ENCODE measurements at regions not wholly inside any gene's neighbourhood (a gene's known extent, or its start where the extent isn't known, plus 50 kb on each side); places are given as distances from the start of the nearest gene placed in this dataset.

DNA sequence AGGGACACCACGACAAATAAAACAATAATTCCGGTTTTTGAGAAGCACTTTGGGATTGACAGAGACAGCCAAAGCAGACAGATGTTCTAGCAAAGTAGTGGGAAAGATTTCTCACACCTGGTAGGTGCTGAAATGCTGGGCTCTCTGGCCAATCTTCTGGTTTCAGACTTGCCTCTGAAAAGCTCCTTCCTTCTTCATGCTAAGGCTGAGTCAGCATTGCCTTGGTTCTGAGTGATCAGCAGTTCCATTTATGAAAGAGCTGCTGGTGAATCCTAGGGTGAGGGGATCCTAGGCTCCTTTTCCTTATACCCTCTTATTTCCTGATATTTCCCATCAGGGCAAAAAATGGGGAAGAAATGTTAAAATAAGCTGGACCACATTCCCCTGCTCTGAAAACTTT, 268.7 kb upstream of the SALL1 start:
- TF ChIP-seq EZH2 (conservative IDR thresholded peaks at IDR 0.05; ENCODE audit: low read depth, low read length) (no peak), POLR2AphosphoS5 (IDR thresholded peaks at IDR 0.05; ENCODE audit: low read depth, low read length) (no peak), ELF4 (CRISPR knock-in tag; IDR thresholded peaks at IDR 0.05; ENCODE audit: borderline replicate concordance) (no peak), SMAD9 (CRISPR knock-in tag; IDR thresholded peaks at IDR 0.05) (no peak), EP300 (IDR thresholded peaks at IDR 0.05; ENCODE audit: low read depth in 2 of 2, low read length in 2 of 2) (no peak), EP300 (CRISPR knock-in tag; IDR thresholded peaks at IDR 0.05; ENCODE audit: borderline replicate concordance) (no peak), SRF (IDR thresholded peaks at IDR 0.05; ENCODE audit: low read depth, low read length) (no peak), ZNF766 (CRISPR knock-in tag; IDR thresholded peaks at IDR 0.05; ENCODE audit: borderline replicate concordance) (no peak), SMAD1 (CRISPR knock-in tag; IDR thresholded peaks at IDR 0.05; ENCODE audit: borderline replicate concordance, low read depth) (no peak), ZNF121 (CRISPR knock-in tag; IDR thresholded peaks at IDR 0.05) (no peak), SMC3 (IDR thresholded peaks at IDR 0.05; ENCODE audit: low read length) (no peak)
- TF ChIP-seq, protein P1, sequence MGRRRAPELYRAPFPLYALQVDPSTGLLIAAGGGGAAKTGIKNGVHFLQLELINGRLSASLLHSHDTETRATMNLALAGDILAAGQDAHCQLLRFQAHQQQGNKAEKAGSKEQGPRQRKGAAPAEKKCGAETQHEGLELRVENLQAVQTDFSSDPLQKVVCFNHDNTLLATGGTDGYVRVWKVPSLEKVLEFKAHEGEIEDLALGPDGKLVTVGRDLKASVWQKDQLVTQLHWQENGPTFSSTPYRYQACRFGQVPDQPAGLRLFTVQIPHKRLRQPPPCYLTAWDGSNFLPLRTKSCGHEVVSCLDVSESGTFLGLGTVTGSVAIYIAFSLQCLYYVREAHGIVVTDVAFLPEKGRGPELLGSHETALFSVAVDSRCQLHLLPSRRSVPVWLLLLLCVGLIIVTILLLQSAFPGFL (CRISPR knock-in tag; IDR thresholded peaks at IDR 0.05) = no peak
- TF ChIP-seq, protein P2, sequence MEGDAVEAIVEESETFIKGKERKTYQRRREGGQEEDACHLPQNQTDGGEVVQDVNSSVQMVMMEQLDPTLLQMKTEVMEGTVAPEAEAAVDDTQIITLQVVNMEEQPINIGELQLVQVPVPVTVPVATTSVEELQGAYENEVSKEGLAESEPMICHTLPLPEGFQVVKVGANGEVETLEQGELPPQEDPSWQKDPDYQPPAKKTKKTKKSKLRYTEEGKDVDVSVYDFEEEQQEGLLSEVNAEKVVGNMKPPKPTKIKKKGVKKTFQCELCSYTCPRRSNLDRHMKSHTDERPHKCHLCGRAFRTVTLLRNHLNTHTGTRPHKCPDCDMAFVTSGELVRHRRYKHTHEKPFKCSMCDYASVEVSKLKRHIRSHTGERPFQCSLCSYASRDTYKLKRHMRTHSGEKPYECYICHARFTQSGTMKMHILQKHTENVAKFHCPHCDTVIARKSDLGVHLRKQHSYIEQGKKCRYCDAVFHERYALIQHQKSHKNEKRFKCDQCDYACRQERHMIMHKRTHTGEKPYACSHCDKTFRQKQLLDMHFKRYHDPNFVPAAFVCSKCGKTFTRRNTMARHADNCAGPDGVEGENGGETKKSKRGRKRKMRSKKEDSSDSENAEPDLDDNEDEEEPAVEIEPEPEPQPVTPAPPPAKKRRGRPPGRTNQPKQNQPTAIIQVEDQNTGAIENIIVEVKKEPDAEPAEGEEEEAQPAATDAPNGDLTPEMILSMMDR (CRISPR knock-in tag; IDR thresholded peaks at IDR 0.05) = no peak
- TF ChIP-seq, protein P3, sequence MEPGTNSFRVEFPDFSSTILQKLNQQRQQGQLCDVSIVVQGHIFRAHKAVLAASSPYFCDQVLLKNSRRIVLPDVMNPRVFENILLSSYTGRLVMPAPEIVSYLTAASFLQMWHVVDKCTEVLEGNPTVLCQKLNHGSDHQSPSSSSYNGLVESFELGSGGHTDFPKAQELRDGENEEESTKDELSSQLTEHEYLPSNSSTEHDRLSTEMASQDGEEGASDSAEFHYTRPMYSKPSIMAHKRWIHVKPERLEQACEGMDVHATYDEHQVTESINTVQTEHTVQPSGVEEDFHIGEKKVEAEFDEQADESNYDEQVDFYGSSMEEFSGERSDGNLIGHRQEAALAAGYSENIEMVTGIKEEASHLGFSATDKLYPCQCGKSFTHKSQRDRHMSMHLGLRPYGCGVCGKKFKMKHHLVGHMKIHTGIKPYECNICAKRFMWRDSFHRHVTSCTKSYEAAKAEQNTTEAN (CRISPR knock-in tag; conservative IDR thresholded peaks at IDR 0.05) = no peak
- TF ChIP-seq, protein P4, sequence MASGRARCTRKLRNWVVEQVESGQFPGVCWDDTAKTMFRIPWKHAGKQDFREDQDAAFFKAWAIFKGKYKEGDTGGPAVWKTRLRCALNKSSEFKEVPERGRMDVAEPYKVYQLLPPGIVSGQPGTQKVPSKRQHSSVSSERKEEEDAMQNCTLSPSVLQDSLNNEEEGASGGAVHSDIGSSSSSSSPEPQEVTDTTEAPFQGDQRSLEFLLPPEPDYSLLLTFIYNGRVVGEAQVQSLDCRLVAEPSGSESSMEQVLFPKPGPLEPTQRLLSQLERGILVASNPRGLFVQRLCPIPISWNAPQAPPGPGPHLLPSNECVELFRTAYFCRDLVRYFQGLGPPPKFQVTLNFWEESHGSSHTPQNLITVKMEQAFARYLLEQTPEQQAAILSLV (CRISPR knock-in tag; IDR thresholded peaks at IDR 0.05; ENCODE audit: borderline replicate concordance) = no peak
